Iris pigment epithelial cell (primary cell): ENCODE measurements at regions not wholly inside any gene's neighbourhood (a gene's known extent, or its start where the extent isn't known, plus 50 kb on each side); places are given as distances from the start of the nearest gene placed in this dataset.
"Not testable (repeated sequence)": the region's sequence is repeated elsewhere in the genome, so short reads cannot be mapped to it uniquely, and the experiment has no call there.

Experiments
- DNase-seq: peaks from one replicate; pipeline ENCODE4 v3.0.0-alpha.2; 2011; ENCODE audit warnings: low read depth

DNA sequence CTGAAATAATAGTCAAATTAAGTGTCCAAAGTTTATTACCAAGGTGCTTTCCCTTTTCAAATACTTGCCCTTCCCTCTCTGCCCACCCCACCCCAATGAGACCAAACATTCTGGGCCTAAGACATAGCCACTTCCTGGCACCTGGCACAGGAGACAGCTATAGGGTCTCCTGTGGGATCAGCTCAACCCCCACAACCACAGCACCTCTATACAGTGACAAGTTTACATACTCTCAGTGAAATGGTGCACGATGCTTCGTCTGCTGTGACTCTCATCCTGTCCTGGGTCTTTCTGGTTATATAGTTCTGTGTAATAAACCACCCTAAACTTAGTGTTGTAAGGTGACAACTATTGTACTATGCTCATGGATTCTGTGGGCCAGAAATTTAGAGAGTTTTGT, 466.2 kb downstream of the FBXO15 start:
- no peak for DNase-seq

DNA sequence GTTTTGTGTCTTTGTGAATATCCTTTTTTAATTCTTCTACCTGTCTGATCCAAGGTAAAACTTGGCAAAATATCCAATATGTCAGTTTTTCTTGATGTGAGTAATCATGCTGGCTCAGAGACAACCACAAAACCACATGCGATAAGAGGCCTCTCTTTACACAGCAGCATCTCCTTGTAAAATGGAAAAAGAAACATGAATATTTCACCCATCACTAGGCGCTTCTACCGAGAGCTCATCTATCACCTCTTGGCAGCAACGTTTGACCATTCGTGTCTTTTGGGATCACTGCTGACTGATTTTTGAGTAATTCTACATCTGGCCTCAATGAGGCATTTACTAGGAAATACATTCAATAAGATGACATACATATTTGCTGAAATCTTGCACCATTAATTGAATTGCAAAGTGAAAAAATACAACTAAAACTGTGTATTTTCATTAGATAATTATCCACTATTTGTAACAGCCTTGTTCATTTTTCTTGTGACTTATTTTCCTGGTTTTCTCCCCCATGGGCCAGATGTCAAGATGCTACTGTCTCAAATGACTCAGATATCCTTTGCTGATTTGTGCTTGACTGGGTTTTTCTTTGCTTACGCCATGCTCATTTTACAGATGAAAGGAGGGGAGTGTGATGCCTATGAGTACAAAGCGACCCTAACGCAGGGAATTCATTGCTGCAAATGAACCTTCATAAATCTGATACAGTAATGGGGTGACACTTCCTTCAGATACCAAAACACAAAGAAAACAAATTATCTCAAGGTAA, 467.5 kb downstream of the FBXO15 start:
- DNase-seq = peak; percentile 34

DNA sequence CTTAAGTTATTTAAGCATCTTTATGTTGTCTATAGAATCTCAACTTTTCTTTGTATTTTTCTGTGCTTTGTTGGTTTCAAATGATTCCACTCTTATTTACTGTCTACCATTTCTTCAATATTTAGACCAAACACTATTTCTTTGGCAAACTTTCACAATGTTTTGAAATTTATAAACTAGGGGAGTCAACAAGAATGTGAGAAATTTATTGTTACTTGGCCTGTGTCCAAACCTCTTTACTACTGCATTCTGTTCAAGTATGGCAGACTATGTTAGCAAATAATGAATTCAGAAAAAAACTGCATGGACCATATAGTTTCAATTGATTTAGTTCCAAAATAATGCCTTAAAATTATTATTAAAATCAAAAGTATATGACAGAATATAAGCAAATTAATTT, 470.2 kb downstream of the FBXO15 start:
- peak; percentile 65 for DNase-seq

DNA sequence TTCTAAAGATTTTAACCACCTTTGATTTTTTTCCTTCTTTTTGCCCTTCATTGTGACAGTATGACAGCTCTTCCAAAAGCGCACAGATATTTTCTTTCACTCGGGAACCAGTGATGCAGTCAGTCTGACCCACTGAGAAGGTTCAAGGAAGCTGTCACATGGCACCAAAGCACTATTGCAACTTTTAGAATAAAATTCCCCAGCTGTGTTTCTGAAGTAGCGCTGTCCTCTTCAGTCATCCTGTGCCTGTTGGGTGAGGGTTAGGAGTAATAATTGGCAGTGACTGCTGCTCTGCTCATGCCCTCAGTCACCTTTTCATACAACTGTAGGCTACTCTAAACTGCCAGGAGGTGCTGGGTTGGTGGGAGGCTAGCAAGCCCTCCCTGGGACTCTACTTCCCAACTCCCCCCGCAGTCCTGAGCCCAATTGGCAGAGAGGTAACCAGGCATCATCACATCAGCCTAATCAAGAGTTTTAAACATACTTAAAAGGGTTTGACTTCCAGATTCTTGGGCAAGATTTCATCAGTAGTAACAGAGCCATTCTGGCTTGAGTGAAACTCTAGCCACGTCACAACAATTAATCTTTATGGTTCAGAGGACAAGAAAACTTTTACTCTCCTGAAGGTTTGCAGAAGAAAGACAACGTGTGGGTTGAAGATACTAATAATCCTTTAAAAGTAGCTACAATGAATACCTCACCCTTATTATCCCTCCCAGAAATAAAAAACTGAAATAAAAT, 473.3 kb downstream of the FBXO15 start:
- DNase-seq = no peak

DNA sequence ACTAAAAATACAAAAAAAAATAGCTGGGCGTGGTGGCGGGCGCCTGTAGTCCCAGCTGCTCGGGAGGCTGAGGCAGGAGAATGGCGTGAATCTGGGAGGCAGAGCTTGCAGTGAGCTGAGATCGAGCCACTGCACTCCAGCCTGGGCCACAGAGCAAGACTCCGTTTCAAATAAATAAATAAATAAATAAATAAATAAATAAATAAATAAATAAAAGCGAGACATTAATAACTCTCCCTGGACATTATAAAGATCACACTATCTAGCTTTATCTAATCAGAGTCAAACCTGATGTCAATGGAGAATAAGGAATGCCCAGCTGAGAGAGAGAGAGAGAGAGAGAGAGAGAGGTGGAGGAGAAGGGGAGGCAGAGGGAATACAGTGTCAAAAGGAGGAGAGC, 476.2 kb downstream of the FBXO15 start:
- not testable (repeated sequence) for DNase-seq

DNA sequence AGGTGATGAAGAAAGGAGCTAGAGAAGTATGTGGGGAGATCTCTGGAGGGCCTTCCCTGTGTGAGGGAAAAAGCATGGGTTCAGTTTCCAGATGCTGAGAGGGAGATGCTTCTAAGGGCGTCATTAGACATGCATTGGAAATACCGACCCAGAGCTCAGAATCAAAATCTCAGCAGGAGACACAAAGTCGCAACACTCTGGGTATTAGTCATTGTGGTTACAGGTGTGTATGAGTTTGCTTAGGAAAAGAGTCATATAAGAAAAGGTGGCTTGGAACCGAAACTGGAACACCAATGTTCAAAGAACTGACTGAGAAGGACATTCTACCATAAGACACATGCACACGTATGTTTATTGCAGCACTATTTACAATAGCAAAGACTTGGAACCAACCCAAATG, 477.1 kb downstream of the FBXO15 start:
- DNase-seq = no peak

DNA sequence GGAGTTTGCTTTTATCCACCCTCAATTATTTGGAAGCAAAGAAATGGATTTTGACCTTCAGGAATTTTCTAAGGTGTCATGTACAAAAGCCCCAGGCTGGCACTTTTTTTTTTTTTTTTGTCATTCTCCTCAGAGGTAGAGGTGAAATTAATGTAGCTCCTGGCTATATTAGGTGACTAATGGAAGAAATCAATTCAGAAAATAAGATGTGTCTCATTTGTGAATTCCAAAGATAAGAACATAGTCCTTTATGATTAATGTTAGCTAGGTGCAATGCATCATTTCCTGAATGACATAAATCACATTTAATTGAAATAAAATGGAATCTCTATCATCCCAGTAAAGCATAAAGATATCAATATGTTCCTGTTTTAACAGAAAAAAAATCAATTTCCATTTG, 477.6 kb downstream of the FBXO15 start:
- DNase-seq = no peak

DNA sequence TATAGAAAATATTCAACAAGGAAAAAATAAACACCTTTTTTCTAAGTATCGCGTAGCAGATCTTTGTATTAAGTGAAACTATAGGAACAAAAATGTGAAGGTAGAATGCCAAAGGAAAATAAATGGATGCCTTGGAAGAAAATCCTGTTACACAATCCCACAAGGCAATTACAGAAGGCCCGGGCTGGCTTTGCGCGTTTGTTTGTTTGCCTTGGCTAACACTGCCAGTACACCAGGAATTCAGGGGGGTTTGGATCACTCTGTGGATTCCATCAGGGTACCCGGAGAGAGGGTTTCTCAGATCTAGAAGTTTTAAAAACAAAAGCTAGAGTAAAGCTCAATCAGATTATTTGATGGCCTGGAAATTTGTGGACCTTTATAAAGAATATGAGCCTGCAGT, 478.3 kb downstream of the FBXO15 start:
- peak; percentile 68 for DNase-seq

DNA sequence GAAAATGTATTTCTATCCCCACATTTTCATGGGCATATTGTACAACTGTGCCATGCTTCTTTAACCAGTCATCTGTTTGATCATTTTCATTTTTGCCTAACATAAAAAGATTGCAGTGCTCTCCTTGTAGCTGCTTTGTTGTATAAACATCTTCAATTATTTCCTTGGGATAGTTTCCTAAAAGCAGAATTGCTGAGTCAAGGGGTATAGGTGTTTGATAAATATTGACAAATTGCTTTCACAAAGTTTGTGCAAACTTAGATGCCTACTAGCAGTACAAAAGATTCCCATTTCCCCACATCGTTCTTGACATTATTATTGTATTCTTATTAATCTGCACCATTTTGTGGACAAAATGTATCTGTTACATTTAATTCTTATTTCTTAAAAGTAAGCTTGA, 479.6 kb downstream of the FBXO15 start:
- no peak for DNase-seq

DNA sequence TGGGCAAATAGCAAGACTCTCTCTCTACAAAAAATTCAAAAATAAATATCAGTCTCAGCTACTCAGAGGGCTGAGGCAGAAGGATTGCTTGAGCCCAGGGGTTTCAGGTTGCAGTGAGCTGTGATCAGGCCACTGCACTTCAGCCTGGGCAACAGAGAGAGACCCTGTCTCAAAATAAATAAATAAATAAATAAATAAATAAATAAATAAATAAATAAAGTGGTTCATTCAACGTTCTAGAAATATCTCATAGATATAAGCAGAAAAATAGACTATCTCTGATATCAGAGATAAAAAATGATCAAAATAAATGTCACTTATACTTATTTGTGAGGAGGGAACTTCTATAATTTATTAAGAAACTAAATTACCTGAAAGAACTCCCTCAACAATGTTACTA, 480.9 kb downstream of the FBXO15 start:
- no peak for DNase-seq

DNA sequence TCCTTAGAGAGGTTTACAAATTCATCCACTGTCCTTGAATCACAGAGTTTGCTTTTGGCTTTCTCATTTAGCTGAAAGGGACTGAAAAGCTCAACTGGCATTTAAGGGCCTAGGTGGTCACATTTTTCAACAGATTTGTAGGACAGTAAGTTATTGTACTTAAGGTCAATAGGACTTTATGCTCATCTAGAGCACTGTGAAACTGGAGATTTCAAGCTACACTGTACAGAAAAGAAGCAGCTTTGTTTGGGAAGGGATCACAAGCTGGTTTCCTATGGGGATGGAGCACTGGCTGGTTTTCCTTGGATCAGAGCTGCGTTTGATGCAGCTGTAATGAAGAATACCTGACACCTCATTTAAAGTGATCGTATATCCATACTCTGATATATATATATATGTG, 482.7 kb downstream of the FBXO15 start:
- no peak for DNase-seq

DNA sequence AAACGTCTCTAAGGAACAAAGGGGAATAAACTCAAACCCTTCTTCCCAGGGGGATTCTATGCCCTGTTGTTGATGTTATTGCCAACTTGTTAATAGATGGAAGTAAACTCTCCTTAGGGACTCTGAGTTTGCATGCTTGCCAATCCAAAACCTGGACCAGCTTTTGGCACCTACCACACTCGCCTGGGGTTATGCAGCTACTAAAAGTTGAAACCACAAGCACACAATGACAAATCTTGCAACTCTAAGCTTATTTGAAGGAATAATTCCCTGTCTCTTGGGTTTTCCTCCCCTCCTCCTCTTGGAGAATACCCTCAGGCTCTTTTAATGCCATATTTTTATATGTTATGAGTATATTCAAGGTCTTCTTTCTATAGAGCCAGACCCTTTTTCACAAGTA, 484.1 kb downstream of the FBXO15 start:
- DNase-seq = no peak

DNA sequence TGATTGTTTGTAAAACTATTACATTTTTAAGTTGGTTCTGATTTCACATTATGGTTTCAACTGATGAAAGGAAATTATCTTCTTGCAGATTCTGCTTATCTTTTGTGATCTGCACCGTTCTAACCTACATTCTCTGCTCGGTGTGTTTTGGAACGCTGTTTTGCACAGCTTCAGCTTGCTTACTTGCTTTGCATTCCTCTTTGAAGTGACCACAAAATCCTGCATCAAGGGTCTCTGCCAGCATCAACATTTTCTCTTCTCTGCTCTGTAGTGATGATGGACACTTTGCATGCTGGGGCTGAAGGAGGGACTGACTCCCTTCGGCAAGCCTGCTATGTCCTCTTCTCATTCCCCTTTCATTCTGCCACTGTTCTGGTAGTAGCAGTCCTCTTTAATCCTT, 485.2 kb downstream of the FBXO15 start:
- DNase-seq = no peak

DNA sequence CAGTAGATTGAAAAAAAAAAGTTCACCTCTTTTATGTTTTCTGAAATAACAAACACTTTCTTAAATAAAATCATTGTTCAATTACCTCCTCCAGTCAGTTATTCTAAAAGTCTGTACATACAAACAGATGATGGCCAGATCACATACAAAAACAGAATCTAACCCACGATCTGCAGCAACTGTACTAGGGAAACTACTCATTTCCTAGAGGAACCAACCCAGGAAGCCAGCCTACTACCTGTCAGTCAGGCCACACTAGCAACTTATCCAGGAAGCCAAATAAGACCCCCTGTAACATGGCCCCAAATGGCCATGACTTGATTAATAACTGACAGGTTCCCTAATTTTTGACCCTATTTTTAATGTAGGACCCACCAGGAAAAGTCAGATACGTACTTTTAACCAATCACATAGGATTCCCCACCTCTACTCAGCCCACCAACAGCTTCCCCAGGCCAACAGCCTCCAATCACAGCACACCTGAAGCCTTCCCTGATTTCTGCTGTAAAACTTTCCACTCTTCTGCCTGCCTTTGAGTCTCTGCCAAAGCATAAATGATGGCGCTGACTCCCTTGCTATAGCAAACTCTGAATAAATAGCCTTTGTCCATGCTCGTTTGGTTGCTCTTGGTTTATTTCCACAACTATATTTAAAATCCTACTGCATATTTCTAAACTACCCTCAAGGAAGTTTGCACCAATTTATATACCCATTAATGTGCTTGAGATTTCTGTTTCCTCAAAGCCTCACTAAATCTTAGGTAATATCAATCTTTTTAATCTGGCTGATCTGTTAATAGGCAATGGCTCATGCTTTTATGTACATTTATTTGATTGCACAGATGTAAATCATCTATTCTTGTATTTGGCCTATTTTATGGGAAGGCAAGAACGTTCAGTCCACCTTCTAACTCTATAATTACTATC, 486.4 kb downstream of the FBXO15 start:
- no peak for DNase-seq

DNA sequence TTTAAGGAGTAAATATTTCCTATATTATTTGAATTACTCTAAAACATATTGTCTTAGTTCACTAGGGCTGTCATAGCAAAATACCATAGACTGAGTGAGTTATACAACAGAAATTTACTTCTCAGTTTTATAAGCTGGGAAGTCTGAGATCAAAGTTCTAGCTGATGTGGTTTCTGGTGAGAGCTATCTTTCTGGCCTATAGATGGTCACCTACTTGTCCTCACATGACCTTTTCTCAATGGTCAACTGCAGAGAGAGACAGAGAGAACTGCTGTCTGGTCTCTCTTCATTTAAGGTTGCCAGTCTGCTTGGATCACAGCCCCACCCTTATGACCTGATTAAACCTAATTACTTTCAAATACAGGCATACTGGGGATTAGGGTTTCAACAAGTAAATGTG, 490.9 kb downstream of the FBXO15 start:
- DNase-seq = no peak

DNA sequence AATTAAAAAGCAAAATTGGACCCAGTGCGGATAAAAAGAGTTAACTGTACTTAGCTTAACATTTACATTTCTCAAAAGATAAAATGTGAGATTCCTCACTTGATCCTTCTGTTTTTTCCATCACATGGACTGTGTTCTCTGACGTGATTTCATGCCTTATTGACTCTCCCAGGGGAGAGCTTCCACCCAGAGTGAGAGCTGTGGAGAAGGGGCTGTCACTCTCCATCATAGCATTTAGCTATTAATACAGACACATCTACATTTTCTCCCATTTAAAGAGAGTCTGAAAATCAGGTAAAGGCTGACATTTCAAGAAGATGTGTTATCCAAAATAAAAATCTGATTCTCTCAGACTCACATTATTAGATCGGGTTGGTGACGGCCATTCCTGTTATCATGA, 493.8 kb downstream of the FBXO15 start:
- no peak for DNase-seq

DNA sequence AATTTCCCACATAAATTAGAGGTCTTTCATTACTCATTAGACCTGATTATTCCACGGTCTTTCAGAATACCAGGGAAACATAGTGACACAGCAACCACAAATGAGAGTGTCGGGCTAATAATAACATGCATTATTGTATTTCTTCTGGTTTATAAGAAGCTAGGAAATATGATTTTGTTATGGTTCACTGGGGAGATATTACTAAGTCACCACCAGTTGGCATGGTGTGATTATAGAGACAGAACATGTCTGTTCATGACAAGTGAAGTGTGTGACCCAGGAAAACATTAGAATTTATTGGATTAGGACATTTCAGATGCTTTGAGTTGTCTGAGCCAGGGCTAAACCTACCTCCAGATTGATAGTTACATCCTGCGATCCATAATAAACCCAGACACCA, 494.4 kb downstream of the FBXO15 start:
- DNase-seq = no peak

DNA sequence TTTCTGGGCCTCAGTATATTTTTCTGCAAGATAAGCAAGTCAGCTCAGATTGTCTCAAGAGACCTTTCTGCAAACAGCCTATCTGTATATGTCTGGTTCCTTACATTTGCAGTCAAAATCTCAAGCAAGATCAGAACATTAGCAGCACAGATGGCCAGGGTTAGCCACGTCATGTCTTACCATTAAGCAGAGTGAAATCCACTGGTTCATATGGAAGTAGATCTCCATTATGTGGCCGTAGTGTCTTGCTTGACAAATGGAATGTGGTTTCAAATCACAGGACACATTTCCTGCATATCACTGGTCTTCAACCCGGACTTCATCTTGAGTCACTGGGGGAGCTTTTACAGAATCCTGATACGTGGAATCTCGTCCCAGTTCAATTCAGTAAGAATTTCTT, 500.2 kb downstream of the FBXO15 start:
- no peak for DNase-seq

DNA sequence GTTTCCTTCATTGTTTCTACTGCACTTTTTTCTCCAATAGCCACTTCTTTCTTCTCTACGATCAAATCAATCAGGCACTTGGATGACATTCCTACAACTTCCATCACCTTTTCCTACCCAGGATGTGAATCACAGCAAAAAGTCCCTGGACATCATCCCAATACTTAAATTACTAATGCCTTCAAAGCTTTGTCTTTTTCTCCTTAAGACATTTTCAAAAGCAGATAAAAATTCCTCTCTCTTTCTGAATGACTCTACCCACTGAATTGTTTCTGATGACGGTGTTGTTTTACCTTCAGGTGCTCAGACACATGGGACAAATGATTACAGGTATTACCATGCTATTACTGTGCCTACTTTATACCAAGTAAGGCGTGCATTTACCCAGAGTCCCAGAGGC, 500.9 kb downstream of the FBXO15 start:
- DNase-seq = peak; percentile 55

DNA sequence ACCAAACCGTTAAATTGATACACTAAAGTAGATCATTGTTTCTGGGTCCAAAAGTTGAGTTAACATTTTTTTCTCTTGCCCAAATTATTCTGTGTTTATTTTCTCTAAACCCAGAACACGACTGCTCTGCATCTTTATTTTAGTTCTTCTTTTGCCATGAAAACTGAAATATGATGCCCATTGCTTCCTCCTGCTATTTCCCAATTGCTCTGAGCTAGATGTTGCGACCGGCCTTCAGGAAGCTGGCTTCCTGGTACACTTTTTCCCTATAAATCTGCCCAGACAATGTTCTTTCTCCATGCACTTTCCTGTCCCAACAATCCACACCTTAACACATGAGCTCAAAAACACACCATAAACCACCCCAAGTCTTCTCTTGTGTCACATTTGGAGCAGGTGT, 501.4 kb downstream of the FBXO15 start:
- DNase-seq = no peak

DNA sequence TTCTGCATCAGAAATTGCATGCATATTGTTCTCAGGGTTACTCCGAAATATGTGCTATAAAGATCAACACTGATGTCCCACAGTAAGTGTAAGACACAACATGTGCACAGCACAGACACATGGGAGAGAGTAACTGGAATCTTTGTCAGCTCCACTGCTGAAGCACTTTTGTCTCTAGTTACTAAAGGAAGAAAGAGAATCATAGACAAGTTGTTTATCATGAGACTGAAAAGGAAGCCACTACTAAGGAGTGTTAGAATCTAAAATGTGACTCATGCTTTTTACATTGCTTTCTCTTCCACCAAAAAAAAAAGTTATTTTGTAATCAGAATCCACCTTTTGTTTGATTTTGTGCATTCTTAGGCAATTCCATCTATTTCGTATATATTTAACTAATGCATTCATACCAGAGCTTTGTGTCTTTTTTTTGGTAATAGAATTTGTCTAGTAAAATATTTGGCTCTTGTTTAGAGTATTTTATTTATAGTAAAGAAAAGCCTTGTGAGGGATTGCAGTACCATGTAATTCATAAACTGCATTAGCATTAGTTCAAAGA, 502.4 kb downstream of the FBXO15 start:
- peak; percentile 34 for DNase-seq

DNA sequence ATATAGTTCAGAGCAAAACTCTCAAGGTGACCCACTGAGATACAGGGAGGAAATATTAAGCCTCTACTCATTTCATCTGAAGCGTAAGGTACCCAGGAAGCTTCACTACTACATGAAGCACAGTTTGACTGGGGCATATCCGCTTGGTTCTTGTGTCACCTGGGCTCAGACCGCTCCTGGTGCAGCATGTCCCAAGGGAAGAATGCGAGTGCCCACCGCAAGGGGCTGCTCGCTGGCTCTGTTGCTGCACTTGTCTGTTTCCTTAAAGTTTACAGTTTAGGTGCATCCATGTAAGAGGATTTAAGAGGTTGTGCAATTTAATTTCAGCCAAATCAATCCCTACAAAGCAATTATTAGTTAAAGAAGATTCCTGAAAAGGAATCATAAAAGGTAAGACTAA, 507.8 kb downstream of the FBXO15 start:
- no peak for DNase-seq
